ENCODE measurements at regions not wholly inside any gene's neighbourhood (a gene's known extent, or its start where the extent isn't known, plus 50 kb on each side); places are given as distances from the start of the nearest gene placed in this dataset.
"Not testable (repeated sequence)": the region's sequence is repeated elsewhere in the genome, so short reads cannot be mapped to it uniquely, and the experiment has no call there.

DNA sequence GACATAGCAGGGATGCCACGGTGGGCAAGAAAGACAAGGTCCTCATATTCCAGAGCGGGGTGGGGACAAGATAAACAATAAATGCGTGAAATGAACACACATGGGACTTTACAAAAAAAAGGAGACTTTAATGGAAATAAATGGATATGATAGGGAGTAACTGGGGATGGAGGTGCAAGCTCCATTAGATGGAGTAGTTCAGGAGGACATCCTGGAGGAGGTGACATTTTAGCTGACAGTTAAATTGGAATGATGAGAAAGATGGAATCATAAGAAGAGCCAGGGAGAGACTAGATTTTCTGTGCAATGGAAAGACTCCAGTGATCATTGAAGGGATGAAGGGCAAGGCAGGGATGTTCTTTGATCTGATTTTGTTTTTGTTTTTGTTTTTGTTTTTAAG, 83.6 kb upstream of the MYL10 start:
- no peak for DNase-seq

- DNase-seq = no peak
Measured at GRCh38 chr7:101714097-101714496, 85.0 kb upstream of the MYL10 start.

- DNase-seq = no peak
Measured at GRCh38 chr7:101717628-101718357, 88.7 kb upstream of the MYL10 start.

DNA sequence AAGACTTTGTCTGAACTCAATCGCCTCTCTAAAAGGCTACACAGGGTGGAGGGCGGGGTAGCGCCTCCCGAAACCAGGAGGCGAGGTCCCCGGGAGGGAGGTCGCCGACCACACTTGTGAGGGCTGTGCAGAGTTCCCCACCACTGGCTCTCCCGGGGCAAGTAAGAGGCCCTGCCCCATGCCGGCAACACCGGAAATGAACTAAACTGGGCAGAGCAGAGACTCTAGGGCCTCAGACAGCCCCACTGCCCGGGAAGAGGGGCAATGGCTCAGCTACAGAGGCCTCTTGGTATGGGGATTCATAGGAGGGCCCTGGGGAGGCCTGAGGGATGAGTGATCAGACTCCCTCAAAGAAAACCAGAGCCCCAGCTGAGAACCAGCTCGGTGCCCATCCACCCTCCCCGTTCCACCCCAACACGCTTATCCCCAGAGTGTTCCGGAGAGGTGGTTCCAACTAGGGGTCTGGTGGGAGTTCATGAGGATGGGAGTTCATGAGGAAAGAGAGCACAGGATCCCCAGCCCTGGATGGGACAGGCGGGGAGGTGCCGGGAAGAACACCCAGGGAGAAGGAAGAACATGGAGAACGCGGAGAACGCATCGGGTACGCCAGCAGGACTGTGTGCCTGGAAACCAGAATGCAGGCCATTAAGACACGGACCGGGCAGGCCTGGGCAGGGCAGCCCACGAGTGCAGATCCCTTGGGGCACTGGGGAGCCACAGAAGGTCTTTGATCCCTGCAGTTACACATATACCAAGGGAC, 89.4 kb upstream of the MYL10 start:
- DNase-seq = no peak

- DNase-seq = no peak
Measured at GRCh38 chr7:101719123-101719470, 90.0 kb upstream of the MYL10 start.

DNA sequence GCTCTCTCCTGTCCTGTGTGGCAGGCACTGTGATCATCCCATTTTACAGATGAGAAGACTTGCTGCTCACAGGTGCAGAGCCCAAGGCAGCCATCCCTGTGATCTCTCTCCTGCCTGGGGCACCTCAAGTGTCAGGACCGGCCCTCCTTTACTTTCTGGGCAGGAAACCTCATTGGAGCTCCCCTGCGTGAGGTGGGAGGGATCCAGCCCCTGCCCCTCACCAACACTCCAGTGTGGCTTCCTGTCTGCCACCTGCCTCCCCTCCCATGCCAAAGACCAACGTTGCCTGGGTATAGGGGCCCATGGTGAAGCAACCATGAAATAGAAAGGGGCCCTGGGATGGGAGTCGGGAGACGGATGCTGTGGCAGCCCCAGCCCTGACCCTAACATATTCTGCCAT, 91.2 kb upstream of the MYL10 start:
- DNase-seq = no peak

DNA sequence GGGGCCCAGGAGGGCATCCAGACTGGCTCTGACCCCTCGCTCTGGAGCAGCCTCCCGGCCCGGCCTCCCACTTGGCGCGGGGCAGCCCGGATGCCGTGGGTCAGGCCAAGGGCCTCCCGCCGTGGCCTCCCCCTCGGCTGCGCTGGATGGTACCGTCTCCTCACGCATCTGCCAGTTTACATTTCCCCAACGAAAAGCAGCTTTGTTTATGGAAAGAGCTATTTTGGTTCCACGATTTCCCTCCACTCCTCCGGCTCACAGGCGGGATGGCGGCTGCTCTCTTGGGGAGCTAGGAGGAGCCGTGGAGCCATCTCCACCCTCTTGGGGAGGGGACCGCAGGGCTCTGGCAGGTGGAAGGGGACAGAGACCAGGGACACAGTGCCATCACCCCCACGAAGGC, 93.2 kb upstream of the MYL10 start:
- DNase-seq = no peak

DNA sequence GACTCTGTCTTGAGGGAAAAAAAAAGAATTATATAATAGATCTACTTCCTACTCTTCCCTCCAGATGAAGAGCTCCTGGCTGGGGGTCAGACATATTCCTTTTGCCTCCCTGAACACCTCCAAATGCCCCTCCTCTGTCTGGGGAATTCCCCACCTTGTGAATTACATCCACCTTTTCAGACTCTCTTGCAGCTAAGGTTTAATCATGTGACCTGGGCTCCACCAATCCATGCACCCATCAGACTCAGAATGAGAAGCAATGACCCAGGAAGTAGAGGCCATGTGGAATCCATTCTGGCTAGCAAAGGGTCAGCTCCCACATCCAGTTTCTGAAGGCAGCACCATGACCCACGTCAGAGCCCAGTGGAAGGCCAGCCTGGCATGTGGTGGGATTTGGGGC, 93.6 kb upstream of the CUX1 start:
- no peak for DNase-seq

DNA sequence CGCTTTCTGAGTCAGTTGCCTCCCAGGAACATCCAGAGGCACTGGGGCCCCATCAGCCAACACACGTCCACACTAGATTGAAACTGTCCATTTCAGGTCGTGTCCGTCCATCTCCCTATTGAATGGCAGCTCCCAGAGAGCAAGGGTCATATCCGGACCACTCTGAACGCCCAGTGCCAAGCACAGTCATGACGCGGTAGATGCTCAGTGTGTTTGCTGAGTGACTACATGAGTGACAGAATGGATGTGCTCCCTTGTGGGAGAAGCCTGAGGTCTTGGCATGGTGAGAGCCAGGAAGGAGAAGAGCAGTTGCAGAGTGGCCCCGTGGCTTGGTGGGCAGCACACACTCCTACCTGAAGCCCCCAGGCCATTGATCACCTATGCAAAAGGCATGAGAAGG, 92.5 kb upstream of the CUX1 start:
- no peak for DNase-seq

GRCh38 chr7:101725921-101726320, 91.5 kb upstream of the CUX1 start:
- no peak for DNase-seq

GRCh38 chr7:101727184-101727583, 90.2 kb upstream of the CUX1 start:
- no peak for DNase-seq

DNA sequence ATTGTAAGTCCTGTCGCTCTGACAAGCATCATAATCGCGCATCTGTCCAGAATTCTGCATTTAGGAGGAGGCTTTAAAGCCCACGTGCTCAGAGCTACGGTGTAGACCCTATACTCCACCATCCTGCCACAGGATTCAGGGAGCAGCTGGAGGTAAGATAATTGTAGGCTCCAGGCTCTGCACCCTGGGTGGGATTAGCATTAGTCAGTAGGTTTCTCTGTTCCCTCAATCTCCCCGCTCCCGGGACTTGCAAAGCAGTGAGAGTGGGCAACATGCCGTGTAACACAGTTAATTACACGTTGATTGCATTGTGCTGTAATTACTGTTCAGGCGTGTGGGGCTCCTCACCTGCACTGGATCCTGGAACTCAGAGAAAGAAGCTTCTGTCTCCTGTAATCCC, 89.3 kb upstream of the CUX1 start:
- DNase-seq = no peak

DNA sequence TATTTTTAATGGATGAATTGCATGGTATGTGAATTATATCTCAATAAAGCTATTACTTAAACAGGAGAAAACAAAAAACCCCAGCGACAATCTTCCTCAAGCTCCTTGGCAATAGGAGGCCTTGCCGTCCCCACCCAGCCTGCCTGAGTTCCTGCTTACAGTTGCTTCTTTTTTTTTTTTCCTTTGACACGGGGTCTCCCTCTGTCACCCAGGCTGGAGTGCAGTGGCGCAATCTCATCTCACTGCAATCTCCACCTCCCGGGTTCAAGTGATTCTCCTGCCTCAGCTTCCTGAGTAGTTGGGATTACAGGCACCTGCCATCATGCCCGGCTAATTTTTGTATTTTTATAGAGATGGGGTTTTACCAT, 88.6 kb upstream of the CUX1 start:
- DNase-seq = not testable (repeated sequence)

DNA sequence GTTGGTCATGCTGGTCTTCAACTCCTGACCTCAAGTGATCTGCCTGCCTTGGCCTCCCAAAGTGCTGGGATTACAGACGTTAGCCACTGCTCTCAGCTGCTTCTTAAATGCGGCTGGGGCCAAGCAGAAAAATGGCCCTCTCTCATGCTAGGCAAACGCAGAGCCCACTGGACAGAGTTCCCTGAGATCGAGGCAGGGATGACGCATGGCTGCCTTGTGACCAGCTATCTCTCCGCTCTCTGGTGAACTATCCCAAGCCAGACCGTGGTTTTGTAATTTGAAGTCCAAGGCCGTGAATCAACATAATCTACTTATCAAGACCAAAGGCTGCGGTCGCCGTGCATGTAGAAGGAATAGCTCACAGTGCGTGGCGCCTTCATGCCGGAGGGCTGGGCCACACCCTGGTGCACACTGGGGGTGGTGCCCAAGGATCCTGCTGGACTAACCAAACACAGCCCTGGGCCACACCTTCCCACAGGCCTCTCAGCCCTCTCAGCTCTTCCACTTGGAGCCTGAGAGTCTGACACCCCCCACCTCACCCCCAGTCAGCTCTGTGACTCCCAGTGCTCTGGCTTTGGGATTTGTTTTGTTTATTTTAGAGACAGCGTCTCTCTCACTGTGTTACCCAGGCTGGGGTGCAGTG, 88.1 kb upstream of the CUX1 start:
- no peak for DNase-seq

GRCh38 chr7:101731502-101732084, 85.8 kb upstream of the CUX1 start:
- DNase-seq = no peak

DNA sequence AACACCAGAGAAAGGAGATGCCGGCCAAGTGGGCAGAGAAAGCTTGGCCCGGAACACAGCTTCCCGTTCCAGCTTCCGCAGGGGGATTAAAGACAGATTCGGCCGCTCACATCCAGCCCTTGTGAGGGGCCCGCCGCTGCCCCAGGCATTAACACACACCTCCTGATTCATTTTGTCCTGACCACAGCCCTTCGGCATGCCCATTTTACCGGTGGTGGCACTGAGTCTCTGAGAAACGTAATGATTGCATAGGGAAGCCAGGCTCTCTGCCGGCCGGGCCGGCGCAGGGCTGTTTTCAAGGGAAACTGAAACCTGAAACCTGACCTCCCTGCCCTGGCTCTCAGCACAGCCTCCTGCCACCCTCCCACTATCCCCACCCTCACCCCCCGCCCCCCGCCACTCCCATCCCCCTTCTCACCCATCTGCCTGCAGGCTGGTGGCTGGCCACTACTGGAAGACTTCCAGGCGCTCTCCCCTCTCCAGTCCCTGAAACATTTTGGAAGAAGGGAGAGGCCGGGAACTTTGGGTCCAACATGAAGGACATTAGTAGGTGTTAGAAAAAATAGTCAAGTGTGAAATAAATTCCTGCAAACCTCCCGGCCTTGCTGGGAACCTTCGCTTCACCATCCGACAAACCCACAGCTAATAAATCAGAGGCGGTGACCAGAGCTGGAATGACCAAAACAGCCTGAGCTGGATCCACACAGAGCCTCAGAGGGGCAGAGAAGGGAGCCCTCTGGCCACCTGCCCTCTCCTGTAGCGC, 83.5 kb upstream of the CUX1 start:
- no peak for DNase-seq

DNA sequence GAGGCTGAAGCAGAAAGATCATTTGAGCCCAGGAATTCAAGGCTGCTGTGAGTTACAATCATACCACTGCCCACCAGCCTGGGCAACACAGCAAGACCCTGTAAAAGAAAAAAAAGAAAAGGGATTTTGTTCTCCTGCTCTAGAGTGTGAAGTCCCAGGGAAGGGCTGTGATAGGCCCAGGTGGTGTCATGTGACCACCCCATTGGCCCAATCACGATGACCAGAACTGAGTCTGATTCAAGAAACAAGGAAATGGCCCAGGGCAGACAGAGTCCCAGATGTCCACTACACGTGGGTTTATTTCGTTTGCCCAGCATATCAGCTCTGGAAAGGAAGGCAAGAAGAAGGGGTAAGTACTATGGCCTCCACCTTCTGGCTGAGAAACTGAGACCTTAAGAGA, 81.3 kb upstream of the CUX1 start:
- no peak for DNase-seq

DNA sequence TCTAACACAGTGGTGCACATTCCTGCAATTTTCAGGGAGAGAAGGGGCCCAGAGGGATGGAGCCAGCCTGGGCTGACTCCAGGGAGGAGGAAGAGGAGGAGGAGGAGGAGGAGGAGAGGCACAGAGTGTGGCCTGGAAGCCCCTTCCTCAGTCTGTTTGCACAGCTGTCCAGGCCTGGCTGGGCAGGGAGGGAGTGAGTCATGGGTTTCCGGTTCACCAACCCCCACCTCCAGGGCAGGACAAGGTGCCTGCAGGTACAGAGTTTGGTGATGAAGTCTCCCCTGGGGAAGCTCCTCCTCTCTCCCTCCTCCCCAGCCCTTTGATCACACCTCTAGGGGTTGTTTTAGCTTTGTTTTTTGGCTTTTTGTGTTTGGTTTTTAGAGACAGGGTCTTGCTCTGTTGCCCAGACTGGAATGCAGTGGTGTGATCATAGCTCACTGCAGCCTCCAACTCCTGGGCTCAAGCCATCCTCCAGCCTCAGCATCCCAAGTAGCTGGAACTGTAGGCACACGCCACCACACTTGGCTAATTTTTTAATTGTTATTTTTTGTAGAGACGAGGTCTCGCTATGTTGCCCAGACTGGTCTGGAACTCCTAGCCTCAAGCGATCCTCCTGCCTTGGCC, 77.5 kb upstream of the CUX1 start:
- no peak for DNase-seq

DNA sequence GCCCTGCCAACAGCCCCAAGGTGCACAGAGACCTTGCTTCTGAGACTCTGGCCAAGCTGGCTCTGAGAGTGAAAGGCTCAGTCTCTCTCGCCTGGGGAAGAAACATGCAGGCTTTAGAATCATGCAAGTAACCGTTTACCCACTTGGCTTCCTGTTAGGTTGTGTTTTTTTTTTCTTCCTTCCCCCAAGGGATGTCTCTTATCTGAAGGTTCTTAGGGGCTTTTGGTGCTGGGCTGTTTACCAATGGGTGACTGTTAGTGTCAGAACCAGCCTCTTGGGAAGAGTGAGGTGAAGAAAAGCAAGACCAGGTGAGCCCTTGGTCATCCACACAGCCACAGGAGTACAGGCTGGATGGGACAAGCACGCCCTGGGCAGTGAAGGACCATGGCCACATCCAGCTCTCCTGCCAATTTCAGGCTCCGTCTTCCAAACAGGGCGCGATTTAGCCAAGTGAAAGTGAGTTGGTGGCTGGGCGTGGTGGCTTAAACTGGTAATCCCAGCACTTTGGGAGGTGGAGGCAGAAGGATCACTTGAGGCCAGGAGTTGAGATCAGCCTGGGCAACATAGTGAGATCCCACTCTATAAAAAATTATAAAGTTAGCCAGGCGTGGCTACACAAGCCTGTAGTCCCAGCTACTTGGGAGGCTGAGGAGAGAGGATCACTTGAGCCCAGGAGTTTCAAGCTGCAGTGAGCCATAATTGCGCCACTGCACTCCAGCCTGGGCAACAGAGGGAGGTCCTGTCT, 76.3 kb upstream of the CUX1 start:
- no peak for DNase-seq

DNA sequence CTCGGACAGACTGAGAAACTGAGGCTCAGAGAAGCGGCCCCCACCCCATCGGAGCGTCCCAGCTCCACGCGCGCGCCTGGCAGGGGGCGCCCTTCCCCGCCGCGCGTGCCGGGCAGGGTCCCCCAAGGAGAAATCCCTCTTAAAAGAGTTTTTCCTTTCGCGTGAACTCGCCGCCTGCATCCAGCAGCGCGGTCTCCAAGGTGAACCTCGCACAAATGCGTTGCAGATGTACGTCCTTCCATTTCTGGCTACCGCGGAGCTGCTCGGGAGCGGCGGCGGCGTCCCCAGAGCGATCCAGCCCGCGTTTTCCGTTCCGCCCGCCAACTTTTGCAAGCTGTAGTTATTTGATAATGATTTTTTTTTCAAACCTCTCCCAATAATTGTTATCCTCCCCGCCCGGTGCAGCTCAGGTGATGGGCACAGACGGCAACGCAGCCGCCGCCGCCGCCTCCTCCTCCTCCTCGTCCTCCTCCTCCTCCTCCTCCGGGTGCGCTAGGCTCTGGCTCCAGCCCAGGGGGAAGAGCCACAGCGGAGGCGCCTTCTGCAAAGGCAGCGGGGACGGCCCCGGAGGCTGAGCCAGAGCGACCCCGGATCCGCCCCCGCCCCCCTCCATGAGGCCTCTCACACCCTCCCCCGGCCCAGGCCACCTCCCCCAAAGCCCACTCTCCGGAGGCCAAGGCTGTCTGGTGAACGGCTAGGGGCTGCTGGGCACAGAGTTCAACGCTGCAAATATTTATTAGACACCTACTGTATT, 74.0 kb upstream of the CUX1 start:
- peak; percentile 56 for DNase-seq

- no peak for DNase-seq
Measured at GRCh38 chr7:101743995-101744360, 73.4 kb upstream of the CUX1 start.

Data from effector CD4-positive, alpha-beta T cell (primary cell).